Activated T-cell treated with anti-CD3 and anti-CD28 coated beads, Interleukin-2, amount 50 U/mL, for 4 hours (primary cell): ENCODE measurements at regions not wholly inside any gene's neighbourhood (a gene's known extent, or its start where the extent isn't known, plus 50 kb on each side); places are given as distances from the start of the nearest gene placed in this dataset.

Source experiments
- ATAC-seq, 2 donors: fragments of 200-7000 bp; cut with Tn5 transposase; one replicate each; pipeline ENCODE4 v1.10.0; 2021
- DNase-seq: peaks from one replicate; pipeline ENCODE4 v3.0.0-alpha.2; 2020
- H3K27me3 Mint-ChIP-seq: one replicate; pipeline ENCODE4 v1.8.0; 2021; ENCODE audit warnings: low read depth, mixed read lengths
- H3K36me3 Mint-ChIP-seq: one replicate; pipeline ENCODE4 v1.8.0; 2022; ENCODE audit warnings: mixed read lengths; ENCODE audit not compliant: insufficient read depth
- H3K4me1 Mint-ChIP-seq: one replicate; pipeline ENCODE4 v1.8.0; 2021; ENCODE audit warnings: low read depth, mixed read lengths
- H3K4me3 Mint-ChIP-seq: one replicate; pipeline ENCODE4 v1.8.0; 2021; ENCODE audit warnings: mild to moderate bottlenecking, moderate library complexity, mixed read lengths
- H3K9me3 Mint-ChIP-seq: one replicate; pipeline ENCODE4 v1.8.0; 2021; ENCODE audit warnings: mixed read lengths

DNA sequence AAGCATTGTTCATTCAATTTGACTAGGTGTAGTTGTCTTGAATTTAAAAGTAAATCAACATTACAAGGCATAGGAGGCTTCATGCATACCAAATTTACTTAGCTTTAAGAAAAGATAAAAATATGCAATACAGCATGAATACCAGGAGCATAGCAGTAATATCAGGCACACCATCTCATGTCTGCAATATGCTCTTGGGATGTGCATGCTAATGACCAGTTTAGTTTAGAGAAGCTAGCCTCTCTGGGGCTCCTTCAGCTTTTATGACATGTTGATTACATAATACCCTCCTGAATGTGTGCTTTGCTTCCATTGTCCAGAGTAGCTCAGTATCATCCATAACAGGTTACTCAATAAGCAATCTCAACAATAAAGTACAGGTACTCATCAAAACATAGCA, 497.2 kb downstream of the FLRT2 start:
- ATAC-seq (no peak), DNase-seq (no peak)
- Mint-ChIP-seq H3K4me1 (peaks cover 13% of the 10 kb centered on the region), H3K9me3 (peaks cover 12% of the 10 kb centered on the region), H3K4me3 (no peak overlapping the region), H3K36me3 (no peaks in the 10 kb centered on the region), H3K27me3 (no peaks in the 10 kb centered on the region)

DNA sequence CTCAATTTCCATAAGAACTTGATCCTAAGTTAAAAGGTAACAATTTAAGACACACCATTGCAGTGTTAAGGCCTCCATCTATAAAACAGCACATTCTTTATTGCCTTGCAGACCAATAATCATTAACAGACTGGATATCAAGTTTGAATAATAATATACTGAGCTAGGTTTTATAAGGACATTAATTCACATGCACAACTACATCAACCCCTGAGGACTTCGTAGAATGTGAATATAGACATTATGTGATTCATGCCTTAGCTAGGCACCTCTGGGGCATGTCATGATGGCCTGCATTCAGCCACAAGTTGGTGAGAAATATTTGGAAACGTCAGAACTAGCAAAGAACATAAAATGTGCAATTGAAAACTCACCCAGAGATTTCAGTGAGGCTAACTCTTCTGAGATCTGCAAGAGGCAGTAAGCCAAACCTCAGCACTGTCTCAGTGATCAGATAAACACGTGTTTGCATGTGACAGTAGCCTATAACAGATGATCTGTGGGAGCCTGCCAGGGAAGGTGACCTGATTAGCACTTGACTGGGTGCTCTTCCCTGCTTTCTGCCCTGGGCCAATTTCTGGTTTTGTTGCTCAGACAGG, 492.2 kb downstream of the FLRT2 start:
- H3K4me1 Mint-ChIP-seq, result no peaks in the 10 kb centered on the region
- H3K36me3 Mint-ChIP-seq, result peaks cover 4% of the 10 kb centered on the region
- H3K4me3 Mint-ChIP-seq, result no peak overlapping the region
- ATAC-seq, result no peak
- H3K27me3 Mint-ChIP-seq, result no peaks in the 10 kb centered on the region
- H3K9me3 Mint-ChIP-seq, result peaks cover 12% of the 10 kb centered on the region
- no peak for DNase-seq

DNA sequence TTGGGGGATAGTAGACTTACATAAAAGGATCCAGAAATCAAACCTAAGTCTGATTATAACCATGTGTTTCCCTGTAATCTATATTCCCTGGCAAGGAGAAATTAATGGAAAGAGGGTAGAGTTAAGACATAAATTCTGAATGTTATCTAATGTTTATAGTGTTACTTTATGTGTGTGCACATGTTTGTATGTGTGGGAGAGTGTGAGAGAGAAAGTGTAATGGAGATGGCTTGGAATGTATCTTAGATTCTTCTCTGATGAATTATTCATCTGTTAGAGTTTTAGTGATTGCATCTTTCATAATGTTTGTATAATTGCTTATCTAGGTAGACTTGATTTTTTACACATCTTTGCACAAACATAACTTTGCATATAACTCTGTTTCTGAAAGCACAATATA, 490.9 kb downstream of the FLRT2 start:
- ATAC-seq (no peak), DNase-seq (no peak)
- H3K27me3 Mint-ChIP-seq, result no peaks in the 10 kb centered on the region
- no peaks in the 10 kb centered on the region for H3K4me1 Mint-ChIP-seq
- H3K9me3 Mint-ChIP-seq, result peaks cover 16% of the 10 kb centered on the region
- H3K4me3 Mint-ChIP-seq, result no peak overlapping the region
- H3K36me3 Mint-ChIP-seq, result peaks cover 4% of the 10 kb centered on the region

DNA sequence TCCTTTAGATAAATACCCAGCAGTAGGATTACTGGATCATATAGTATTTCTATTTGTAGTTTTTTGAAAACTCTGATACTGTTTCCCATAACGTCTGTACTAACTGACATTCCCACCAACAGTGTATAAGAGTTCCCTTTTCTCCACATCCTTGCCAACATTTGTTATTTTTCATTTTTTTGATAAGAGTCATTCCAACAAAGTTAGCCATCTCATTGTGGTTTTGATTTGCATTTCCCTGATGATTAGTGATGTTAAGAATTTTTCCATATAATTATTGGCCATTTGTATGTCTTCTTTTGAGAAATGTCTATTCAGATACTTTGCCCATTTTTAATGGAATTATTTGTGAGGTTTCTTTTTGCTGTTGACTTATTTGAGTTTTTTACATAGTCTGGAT, 486.0 kb downstream of the FLRT2 start:
- ATAC-seq (no peak), DNase-seq (no peak)
- no peaks in the 10 kb centered on the region for H3K4me1 Mint-ChIP-seq
- H3K9me3 Mint-ChIP-seq, result peaks cover 8% of the 10 kb centered on the region
- no peaks in the 10 kb centered on the region for H3K27me3 Mint-ChIP-seq
- H3K36me3 Mint-ChIP-seq, result peaks cover 10% of the 10 kb centered on the region
- no peak overlapping the region for H3K4me3 Mint-ChIP-seq

DNA sequence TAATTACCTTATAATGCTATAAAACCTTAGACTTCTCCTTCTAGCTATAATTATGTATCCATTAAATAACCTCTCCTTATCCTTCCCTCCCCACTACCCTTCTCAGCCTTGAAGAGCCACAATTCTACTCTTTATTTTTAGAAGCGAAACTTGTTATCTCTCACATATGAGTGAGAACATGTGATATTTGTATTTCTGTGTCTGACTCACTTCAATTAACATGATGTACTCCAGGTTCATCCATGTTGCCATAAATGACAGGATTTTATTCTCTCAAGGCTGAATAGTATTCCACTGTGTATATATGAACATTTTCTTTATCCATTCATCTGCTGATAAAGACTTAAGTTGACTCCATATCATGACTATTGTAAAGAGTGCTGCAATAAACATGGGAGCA, 485.6 kb downstream of the FLRT2 start:
- H3K36me3 Mint-ChIP-seq, result peaks cover 10% of the 10 kb centered on the region
- no peaks in the 10 kb centered on the region for H3K4me1 Mint-ChIP-seq
- no peaks in the 10 kb centered on the region for H3K27me3 Mint-ChIP-seq
- DNase-seq, result no peak
- no peak for ATAC-seq
- H3K9me3 Mint-ChIP-seq, result peaks cover 8% of the 10 kb centered on the region
- H3K4me3 Mint-ChIP-seq, result no peak overlapping the region

DNA sequence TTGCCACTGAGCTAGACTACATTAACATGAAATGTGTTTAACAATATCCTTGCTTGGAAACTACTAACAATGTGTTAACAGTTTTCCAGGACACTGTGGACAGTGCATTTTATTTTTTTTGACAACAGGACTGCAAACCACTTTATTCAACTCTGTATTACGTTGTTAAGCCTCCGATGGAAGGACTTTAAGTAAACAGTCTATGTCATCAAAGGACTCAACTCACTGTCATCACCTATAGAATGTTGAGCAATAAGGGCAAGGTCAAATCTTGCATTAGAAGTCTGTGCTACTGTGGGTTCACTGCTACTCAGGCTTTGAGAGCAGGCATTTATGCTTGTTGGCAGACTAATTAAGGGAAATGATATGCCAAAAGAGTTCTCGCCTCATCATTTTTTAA, 483.7 kb downstream of the FLRT2 start:
- DNase-seq, result no peak
- Mint-ChIP-seq H3K36me3 (peaks cover 10% of the 10 kb centered on the region), H3K4me1 (no peaks in the 10 kb centered on the region), H3K4me3 (no peak overlapping the region), H3K9me3 (peaks cover 8% of the 10 kb centered on the region), H3K27me3 (no peaks in the 10 kb centered on the region)
- ATAC-seq, result no peak

DNA sequence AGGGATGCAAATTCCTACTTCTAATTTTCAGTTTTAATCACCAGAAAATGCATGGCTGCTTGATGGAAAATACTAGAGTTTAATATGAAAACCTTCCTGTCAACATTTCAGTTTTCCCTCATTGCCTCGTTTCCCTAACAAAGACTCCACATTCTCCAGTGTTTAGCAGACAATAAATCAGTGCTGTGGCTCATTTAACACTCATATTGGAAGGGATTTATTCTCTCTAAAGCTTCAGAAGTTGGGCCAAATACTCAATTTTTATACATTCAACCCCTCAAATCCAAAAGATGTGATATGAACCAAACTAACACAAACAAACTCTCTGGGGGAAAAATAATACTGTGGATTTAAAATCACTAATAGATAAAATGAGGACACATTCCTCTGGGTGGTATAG, 482.5 kb downstream of the FLRT2 start:
- no peaks in the 10 kb centered on the region for H3K27me3 Mint-ChIP-seq
- H3K36me3 Mint-ChIP-seq, result peaks cover 6% of the 10 kb centered on the region
- no peak overlapping the region for H3K4me3 Mint-ChIP-seq
- DNase-seq (no peak), ATAC-seq (no peak)
- peaks cover 8% of the 10 kb centered on the region for H3K9me3 Mint-ChIP-seq
- no peaks in the 10 kb centered on the region for H3K4me1 Mint-ChIP-seq

DNA sequence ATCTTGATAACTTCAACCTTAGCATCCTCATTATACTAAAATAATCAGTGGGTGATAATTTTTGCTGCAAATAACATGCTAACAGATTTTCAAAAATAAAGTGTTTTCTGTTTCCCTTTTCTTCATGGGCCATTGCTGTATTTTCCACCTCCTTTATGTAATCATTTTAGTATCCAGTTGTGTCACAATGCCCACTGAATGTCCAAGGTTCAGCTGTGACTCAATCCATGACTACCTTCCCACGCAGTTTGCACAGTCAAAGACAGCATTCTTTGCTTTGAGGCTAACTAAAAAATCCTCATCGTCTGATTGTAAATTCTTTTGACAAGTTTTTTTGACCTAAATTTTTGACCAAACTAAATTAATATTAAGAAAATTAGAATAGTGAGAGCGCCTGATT, 474.1 kb downstream of the FLRT2 start:
- no peak for DNase-seq
- Mint-ChIP-seq H3K4me1 (no peaks in the 10 kb centered on the region), H3K4me3 (no peak overlapping the region), H3K36me3 (peaks cover 9% of the 10 kb centered on the region), H3K27me3 (no peaks in the 10 kb centered on the region), H3K9me3 (no peaks in the 10 kb centered on the region)
- no peak for ATAC-seq

DNA sequence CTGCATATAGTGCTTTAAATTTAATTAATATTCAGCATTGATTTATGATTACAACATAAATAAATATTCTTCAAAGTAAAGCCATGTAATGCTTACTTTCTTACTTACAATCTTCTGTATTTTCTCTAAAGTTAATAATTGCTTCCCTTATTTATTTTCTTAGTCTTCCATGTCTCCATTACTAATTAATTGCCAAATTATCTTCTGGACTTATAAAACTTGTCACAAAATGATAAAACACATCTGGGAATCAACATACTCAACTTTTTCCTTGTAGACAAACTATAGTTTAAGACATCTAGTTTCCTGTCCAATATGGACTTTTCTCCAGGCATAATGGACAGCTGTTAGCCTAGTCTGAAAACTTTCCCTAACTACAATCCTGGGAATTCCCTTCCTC, 466.6 kb downstream of the FLRT2 start:
- peaks cover 1% of the 10 kb centered on the region for H3K36me3 Mint-ChIP-seq
- DNase-seq (no peak), ATAC-seq (no peak)
- H3K9me3 Mint-ChIP-seq, result no peaks in the 10 kb centered on the region
- no peak overlapping the region for H3K4me3 Mint-ChIP-seq
- H3K4me1 Mint-ChIP-seq, result no peaks in the 10 kb centered on the region
- H3K27me3 Mint-ChIP-seq, result no peaks in the 10 kb centered on the region

DNA sequence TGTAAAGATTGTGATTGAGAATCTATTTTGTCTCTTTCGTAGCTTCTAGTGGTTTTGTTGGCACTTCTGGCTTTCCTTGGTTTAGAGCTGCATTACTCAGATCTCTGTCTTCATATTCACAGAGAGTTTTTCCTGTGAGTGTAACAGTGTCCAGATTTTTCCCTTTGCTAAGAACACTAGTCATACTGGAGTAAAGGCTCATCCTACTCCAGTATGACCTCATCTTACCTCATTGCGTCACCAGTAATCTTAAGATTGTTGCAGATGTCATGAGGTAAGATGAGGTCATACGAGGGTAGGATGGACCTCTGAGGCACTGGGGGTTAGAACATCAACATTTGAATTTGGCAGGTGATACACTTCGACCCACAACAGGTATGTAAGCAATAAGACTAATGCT, 461.2 kb downstream of the FLRT2 start:
- Mint-ChIP-seq H3K4me3 (no peak overlapping the region), H3K4me1 (no peaks in the 10 kb centered on the region), H3K36me3 (peaks cover 7% of the 10 kb centered on the region), H3K9me3 (no peaks in the 10 kb centered on the region), H3K27me3 (no peaks in the 10 kb centered on the region)
- ATAC-seq (no peak), DNase-seq (no peak)

DNA sequence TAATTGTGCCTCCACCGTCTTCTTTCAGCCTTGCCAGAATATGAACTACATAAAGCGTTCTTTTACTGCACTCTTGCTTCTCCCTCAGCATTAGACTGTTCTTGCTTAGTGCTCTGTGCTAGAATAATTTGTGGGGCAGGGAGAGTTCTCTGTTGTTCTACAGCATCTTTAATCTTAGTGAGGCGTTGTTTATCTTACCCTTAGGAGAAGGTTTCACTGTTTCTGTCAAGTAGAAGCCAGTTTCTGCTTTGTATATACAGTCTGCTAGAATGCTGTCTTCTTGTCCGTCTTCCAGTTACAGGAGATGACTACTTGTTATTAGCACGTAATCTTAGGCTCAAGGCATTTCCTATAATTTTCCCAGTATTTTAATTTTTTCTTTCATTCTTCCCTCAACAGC, 458.0 kb downstream of the FLRT2 start:
- Mint-ChIP-seq H3K36me3 (peaks cover 8% of the 10 kb centered on the region), H3K27me3 (no peaks in the 10 kb centered on the region), H3K4me3 (no peak overlapping the region), H3K4me1 (no peaks in the 10 kb centered on the region), H3K9me3 (no peaks in the 10 kb centered on the region)
- ATAC-seq (no peak), DNase-seq (no peak)

DNA sequence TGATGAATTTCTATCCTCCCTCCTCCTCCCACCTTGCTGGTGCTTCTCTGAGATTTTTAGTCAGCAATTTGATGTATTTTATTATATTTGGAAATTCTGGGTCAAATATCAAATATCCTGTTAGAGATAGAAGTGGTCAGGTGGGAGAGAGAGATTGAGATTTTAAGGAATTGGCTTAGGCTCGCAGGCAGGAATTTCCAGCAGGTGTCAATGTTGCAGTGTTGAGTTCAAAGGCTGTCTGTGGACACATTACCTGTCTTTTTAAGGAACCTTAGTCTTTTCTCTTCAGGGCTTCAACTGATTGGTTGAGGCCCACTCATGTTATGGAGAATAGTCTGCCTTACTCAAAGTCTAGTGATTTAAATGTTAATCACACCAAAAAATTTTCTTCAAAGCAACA, 457.3 kb downstream of the FLRT2 start:
- ATAC-seq (no peak), DNase-seq (no peak)
- Mint-ChIP-seq H3K4me3 (no peak overlapping the region), H3K36me3 (peaks cover 8% of the 10 kb centered on the region), H3K27me3 (no peaks in the 10 kb centered on the region), H3K4me1 (no peaks in the 10 kb centered on the region), H3K9me3 (no peaks in the 10 kb centered on the region)

DNA sequence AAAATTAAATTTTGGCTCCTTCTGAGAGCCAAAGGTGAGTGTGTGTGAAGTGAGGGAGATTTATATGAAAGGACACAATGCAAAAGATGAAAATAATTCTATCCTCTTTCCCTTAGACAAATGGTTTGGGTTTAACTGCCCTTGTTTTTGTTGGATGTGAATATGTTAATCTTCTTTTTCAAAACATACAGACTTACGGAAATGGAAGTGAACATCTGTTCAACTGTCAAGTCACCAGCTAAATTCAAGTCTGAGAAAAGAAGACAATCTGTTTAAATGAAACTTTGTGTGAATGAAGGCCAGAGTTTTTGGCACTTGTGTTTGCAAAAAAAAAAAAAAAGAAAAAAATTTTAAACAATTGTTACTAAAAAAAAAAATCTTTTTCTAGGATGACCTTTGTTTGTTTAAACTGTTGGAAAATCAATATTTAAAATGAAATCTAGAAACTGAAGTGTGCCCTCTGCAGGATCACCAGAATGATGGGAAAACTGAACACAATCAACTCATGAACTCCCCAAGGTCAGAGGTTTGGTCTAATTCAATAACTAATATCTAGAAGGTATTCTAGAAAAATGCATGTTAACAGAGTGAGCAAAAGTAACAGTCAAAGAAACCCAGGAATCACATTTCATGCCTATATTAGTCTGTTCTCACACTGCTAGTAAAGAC, 448.8 kb downstream of the FLRT2 start:
- no peaks in the 10 kb centered on the region for H3K4me1 Mint-ChIP-seq

DNA sequence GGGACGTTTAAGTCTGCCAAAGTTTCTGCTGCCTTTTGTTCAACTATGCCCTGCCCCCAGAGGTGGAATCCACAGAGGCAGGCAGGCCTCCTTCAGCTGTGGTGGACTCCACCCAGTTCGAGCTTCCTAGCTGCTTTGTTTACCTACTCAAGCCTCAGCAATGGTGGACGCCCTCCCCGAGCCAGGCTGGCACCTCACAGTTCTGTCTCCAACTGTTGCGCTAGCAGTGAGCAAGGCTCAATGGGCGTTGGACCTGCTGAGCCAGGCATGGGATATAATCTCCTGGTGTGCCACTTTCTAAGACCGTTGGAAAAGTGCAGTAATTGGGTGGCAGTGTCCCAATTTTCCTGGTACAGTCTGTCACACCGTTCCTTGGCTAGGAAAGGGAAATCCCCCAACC, 444.7 kb downstream of the FLRT2 start:
- no peak overlapping the region for H3K4me3 Mint-ChIP-seq
- H3K9me3 Mint-ChIP-seq, result peaks cover 21% of the 10 kb centered on the region
- peaks cover 21% of the 10 kb centered on the region for H3K36me3 Mint-ChIP-seq
- H3K4me1 Mint-ChIP-seq, result no peaks in the 10 kb centered on the region
- H3K27me3 Mint-ChIP-seq, result no peaks in the 10 kb centered on the region
- no peak for DNase-seq
- no peak for ATAC-seq

More for the DNA sequence above, 448.8 kb downstream of the FLRT2 start:
- ATAC-seq (no peak), DNase-seq (no peak)
- Mint-ChIP-seq H3K4me3 (no peak overlapping the region), H3K36me3 (peaks cover 15% of the 10 kb centered on the region), H3K27me3 (no peaks in the 10 kb centered on the region), H3K9me3 (peaks cover 5% of the 10 kb centered on the region)

DNA sequence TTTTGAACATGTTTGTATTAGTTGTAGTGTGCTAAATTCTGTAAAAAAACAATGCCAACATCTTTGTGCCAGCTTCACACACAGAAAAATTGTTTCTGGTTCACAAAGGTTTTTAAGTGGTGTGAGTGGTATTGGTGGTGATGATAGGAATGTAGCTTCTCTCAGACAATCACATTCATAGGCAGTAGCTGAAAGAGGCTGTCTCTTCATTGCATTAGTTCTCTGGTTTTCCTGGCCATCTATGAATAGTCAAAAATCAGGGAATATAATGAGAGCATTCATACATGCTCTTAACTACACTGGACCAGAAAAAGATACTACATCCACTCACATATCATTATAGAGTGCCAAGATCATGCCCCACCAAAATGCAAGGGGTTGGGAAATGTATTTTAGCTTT, 433.5 kb downstream of the FLRT2 start:
- H3K4me3 Mint-ChIP-seq, result no peak overlapping the region

More for the DNA sequence above, 433.5 kb downstream of the FLRT2 start:
- ATAC-seq (no peak), DNase-seq (no peak)
- Mint-ChIP-seq H3K4me1 (peaks cover 5% of the 10 kb centered on the region), H3K9me3 (no peaks in the 10 kb centered on the region), H3K36me3 (peaks cover 3% of the 10 kb centered on the region), H3K27me3 (no peaks in the 10 kb centered on the region)
